HG02623 (cell line): ENCODE measurements at regions not wholly inside any gene's neighbourhood (a gene's known extent, or its start where the extent isn't known, plus 50 kb on each side); places are given as distances from the start of the nearest gene placed in this dataset.
"Not testable (repeated sequence)": the region's sequence is repeated elsewhere in the genome, so short reads cannot be mapped to it uniquely, and the experiment has no call there.

Source experiments
- ATAC-seq: cut with Tn5 transposase; IDR thresholded peaks from one replicate; pipeline ENCODE4 v1.9.1; 2021; ENCODE audit warnings: moderate library complexity; ENCODE audit not compliant: unreplicated experiment

DNA sequence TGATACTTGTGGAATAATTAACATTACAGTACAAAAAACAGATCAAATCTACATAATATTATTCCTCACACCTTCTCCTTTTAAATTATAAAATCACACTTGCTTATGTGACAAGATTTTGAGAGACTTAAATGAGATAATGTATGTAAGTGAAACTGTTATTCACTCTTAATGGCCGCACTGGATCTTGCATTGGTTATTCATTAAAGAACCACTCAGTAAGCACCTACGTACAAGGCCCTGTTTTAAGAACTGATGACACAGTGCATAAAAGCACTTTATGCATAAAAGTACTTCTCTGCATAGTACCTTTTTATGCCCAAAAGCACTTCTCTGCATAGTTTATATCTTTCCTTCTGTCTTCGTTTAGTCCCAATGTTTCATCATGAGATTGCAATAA, 172.1 kb downstream of the GOLGA6L6 start:
- ATAC-seq, result no peak

DNA sequence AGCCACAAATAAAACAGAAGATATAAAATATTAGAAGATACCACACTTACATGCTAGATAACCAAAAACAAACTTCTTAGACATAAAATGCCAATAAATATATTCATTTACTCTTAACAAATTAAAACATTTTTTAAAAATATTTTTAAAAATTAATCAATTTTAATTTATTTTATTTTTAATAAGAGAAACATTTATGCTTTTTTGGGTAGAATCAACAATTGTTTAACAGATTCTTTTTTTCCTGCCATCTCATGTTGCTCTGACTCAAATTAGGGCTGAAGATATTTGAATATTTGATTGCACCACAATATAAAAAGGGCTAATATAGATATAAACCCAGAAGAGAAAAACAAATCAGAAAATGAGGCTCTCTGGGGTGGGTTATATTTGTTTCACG, 172.6 kb downstream of the GOLGA6L6 start:
- no peak for ATAC-seq

- ATAC-seq, result no peak
Measured at GRCh38 chr15:20367093-20367492, 174.5 kb downstream of the GOLGA6L6 start.

- ATAC-seq, result not testable (repeated sequence)
Measured at GRCh38 chr15:20363591-20363990, 178.0 kb downstream of the GOLGA6L6 start.

- no peak for ATAC-seq
Measured at GRCh38 chr15:20361091-20361490, 180.5 kb downstream of the GOLGA6L6 start.

GRCh38 chr15:20358779-20359414, 182.7 kb downstream of the GOLGA6L6 start:
- no peak for ATAC-seq

- ATAC-seq, result no peak
Measured at GRCh38 chr15:20358066-20358778, 183.4 kb downstream of the GOLGA6L6 start.

DNA sequence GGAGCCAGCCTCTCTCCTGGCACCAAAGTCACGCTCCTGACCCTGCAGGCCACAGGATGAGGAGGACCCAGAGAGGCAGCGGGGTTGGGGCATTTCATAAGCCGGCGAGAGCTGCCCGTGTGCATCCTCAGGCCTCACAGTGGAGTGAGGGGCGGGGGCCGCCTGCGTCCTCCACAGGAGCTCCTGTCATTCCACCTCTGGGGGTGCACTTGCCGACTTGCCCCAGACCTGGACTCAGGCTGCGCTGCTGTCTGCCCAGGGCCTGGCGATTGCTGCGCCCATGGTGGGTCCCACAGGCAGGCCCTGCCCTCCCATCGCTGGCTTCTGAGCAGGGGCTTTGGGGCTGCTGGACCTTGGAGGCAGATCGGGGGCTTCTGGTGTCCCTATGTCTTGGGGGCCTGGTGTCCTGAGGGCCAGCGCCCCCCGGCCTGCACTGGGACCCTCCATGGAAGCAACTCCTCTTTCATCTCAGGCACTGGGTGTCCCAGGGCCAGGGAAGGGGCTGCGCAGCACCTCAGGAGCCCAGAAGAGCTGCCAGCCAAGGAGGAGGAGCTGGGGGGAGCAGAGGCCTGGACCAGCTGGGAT, 184.0 kb downstream of the GOLGA6L6 start:
- ATAC-seq, result no peak

DNA sequence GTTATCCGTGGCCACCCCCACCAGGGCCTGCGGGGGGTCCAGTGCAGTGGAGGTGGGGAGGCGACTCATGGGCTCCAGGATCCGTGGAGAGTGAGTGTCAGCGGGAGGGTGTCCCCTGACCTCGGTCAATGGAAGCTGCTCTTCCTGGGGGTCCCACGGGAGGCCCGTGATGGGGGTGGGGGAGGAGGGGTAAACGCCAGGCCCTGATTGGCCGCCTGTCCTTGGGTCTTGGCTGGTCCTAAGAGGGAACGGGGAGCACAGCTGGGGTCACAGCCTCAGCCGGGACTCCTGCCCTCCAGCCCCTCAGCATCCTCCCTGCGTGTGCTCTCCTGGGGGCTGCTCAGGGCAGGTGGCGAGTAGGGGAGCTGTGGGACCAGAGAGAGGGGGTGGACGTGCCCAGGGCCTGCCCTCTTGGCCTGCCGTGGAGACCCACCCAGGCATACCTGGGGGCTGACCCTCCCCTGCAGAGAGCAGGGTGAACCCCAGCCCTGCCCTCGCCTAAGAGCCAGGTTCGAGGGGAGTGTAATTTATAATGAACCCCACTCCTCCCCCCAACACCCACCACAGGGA, 184.6 kb downstream of the GOLGA6L6 start:
- ATAC-seq, result no peak

- peak; percentile 62 for ATAC-seq
Measured at GRCh38 chr15:20356444-20356910, 185.1 kb downstream of the GOLGA6L6 start.

DNA sequence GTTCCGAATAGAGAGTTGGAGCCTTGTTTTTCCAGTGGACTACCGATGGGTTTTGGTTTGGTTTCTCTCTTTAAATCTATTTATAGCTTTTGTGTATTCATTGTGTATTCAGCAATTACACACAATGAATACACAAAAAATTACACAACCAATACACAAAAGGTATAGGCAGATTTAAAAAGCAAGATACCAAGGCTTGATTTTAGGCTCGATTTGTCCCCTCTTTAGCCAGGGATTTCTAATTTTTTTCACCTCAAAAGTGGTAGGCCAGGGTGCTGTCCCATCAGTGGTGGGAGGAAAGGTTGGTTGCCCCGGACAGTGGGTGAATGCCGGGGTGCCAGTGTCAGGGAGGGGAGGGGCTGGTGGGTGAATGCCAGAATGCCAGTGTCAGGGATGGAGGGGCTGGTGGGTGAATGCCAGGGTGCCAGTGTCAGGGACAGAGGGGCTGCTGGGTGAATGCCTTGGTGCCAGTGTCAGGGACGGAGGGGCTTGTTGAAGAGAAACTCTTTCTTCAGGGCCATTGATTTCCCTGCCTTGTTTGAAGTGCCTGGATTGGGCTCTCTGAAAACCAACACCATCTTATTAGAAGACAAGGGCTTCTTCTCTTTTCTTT, 186.2 kb downstream of the GOLGA6L6 start:
- no peak for ATAC-seq

GRCh38 chr15:20354884-20355223, 186.7 kb downstream of the GOLGA6L6 start:
- not testable (repeated sequence) for ATAC-seq

- ATAC-seq, result no peak
Measured at GRCh38 chr15:20353966-20354883, 187.4 kb downstream of the GOLGA6L6 start.

DNA sequence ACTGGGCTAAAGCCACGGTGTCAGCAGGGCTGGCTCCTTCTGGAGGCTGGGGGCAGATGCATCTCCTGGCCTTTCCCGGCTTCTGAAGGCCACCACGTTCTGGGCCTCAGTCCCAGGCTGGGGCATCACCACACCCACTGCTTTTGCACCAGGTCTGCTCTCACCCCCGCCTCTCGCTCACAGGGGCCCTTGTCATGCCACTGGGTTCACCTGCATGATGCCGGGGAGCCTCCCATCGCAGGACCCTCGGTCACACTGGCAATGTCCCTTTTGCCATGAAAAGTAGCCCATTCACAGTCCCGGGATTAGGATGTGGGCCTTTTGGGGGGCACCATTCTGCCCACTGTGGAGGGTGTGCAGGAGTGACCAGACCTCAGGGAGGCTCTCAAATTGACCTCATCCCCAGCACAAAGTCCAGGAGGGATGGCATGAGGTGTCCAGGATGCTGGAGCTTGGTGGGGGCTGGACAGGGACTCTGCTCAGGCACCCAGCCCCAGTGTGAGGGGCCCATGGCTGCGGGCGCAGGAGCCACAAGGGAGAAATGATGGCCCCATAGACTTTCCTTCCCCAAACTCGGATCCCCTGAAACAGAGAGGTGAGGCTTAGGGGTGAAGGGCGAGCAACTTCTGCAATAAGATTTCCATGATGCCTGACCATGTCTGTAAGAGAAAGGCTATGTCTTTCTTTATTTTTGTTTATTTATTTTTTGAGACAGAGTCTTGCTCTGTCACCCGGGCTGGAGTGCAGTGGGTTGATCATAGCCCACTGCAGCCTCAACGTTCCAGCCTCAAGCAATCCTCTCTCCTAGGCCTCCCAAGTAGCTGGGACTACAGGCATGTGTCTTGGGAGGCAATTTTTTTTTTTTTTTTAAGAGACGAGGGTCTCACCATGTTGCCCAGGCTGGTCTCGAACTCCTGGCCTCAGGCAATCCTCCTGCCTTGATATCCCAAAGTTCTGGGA, 189.1 kb downstream of the GOLGA6L6 start:
- no peak for ATAC-seq

DNA sequence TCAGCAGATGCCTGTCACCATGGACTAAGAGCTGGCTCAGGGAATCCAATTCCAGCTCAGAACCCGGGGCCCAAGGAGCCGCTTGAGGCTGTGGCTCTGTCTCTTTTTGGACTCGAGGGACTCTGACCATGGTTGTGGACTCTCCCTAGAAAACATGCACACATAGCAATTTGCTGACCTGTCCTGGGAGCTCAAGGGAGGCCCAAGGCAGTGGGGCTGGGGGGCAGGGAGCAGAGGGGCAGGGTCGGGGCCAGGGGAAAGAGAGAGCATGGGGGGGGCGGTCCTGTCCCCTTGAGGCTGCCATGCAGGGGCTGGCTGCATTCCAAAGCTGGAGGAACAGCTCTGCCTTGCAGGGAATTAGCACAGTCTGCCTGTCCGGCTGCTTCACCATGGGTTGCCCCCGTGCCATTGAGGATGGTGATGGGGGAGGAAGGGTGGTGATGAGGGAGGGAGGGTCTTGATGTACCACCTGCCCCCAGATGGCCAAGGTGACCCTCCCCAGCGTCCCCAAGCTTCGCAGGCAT, 190.1 kb downstream of the GOLGA6L6 start:
- ATAC-seq, result no peak

DNA sequence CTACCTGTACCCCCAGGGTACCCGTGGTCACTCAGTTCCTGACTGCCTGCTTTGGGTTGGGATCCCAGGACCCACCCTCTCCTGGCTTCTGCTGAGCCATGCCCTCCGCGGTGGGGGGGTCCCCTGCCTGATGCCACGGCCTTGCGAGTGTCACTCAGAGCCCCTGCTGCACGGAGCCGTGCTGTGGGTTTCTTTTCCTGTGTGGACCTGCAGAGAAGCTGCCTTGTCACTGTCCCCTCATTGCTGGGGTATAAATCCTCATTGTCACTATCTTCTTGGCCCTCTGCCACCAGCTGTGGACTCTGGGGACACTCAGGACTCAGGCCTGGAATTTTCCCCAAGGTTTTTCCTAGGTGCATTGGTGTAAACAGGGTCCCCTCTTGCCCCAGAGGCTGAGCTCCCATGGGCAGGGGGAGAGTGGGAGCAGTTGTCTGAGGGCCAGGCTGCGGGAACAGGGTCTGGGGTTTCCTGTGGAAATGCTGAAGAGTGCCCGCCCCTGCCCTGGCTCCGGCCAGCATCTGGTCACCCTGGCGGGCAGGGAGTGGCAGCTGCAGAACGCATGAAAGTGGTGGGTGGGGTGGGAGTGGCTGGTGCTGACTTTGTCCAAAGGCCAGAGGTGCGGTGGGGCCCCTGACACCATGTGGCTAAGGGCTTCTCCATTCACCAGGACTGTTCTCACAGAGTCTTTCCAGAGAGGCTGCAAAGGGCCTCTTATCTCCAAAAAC, 191.7 kb downstream of the GOLGA6L6 start:
- ATAC-seq, result no peak

GRCh38 chr15:20348900-20349773, 192.5 kb downstream of the GOLGA6L6 start:
- ATAC-seq, result no peak
